GM12801 (cell line): ENCODE measurements at regions not wholly inside any gene's neighbourhood (a gene's known extent, or its start where the extent isn't known, plus 50 kb on each side); places are given as distances from the start of the nearest gene placed in this dataset.

Experiments
- CTCF ChIP-seq: IDR thresholded peaks from one replicate; pipeline ENCODE4 v1.5.1; 2011; ENCODE audit warnings: control low read depth; ENCODE audit not compliant: insufficient read length; ENCODE audit errors: extremely low read depth

GRCh38 chr3:21049334-21050062 lies 701.5 kb downstream of the ZNF385D start:
- TF ChIP-seq CTCF, result no peak

GRCh38 chr3:21043139-21043538 lies 707.9 kb downstream of the ZNF385D start:
- TF ChIP-seq CTCF, result no peak

- no peak for TF ChIP-seq CTCF
Observed at GRCh38 chr3:21042184-21042583, 708.8 kb downstream of the ZNF385D start.

- no peak for TF ChIP-seq CTCF
Observed at GRCh38 chr3:21041621-21042020, 709.4 kb downstream of the ZNF385D start.

GRCh38 chr3:21036888-21037287 lies 714.1 kb downstream of the ZNF385D start:
- no peak for TF ChIP-seq CTCF

GRCh38 chr3:21028412-21028811 lies 722.6 kb downstream of the ZNF385D start:
- TF ChIP-seq CTCF, result no peak

GRCh38 chr3:21024563-21024962 lies 726.4 kb downstream of the ZNF385D start:
- TF ChIP-seq CTCF, result no peak

- no peak for TF ChIP-seq CTCF
Observed at GRCh38 chr3:21020681-21021080, 730.3 kb downstream of the ZNF385D start.
